Neural crest cell (in vitro differentiated cells): ENCODE measurements at regions not wholly inside any gene's neighbourhood (a gene's known extent, or its start where the extent isn't known, plus 50 kb on each side); places are given as distances from the start of the nearest gene placed in this dataset.

Experiments used
- DNase-seq: peaks from one replicate; pipeline ENCODE4 v3.0.0; 2021; ENCODE audit warnings: low read depth, mixed read lengths, low spot score
- H3K27ac Mint-ChIP-seq: one replicate; pipeline ENCODE4 v1.8.0; 2021; ENCODE audit warnings: mild to moderate bottlenecking, mixed read lengths; ENCODE audit not compliant: unreplicated experiment
- H3K27me3 Mint-ChIP-seq: 2 replicates; pipeline ENCODE4 v1.8.0; 2021; ENCODE audit warnings: low read depth, mild to moderate bottlenecking, mixed read lengths
- H3K36me3 Mint-ChIP-seq: 2 replicates; pipeline ENCODE4 v1.8.0; 2021; ENCODE audit warnings: low read depth, mild to moderate bottlenecking, mixed read lengths
- H3K4me1 Mint-ChIP-seq: 2 replicates; pipeline ENCODE4 v1.8.0; 2021; ENCODE audit warnings: mixed read lengths
- H3K4me3 Mint-ChIP-seq: one replicate; pipeline ENCODE4 v1.8.0; 2021; ENCODE audit warnings: mild to moderate bottlenecking, mixed read lengths
- H3K9me3 Mint-ChIP-seq: 2 replicates; pipeline ENCODE4 v1.8.0; 2021; ENCODE audit warnings: mixed read lengths
- TF ChIP-seq, protein P1 (sequence below): fragments of 200-600 bp; sonication (generic); conservative IDR thresholded peaks from 2 replicates; pipeline ENCODE4 v1.5.0; 2021; ENCODE audit warnings: antibody characterized with exemption, mild to moderate bottlenecking

DNA sequence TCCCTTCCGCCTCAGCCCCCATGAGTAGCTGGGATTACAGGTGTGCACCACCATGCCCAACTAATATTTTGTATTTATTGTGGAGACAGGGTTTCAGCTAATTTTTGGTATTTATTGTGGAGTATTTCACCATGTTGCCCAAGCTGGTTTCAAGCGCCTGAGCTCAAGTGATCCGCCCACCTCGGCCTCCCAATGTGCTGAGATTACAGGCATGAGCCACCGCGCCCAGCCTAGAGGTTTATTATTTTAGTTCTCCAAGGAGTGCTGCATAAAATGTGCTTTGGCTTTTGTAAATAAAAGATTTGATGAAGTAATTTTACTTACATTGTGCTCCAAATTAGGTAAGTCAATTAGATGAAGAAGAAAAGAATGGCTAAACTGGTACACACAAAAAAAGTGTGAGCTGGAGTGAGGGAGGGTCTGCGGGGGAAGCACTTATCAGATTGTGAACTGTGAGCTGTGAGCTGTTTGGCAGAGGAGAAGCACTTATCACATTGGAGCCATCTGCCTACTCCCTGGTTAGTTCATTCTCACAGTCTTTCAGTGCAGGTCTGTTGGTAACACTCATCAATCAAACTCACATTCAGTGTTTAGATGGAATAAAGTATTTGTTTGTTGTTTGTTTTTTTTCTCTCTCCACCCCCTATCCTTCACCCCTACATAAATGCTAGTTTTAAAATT, 398.0 kb downstream of the EPHA7 start:
- Mint-ChIP-seq H3K4me3 (no peak overlapping the region), H3K27ac (peak overlapping the region; percentile 19), H3K4me1 (no peaks in the 10 kb centered on the region), H3K9me3 (peaks cover 8% of the 10 kb centered on the region), H3K27me3 (no peaks in the 10 kb centered on the region), H3K36me3 (no peaks in the 10 kb centered on the region)
- TF ChIP-seq, protein P1, sequence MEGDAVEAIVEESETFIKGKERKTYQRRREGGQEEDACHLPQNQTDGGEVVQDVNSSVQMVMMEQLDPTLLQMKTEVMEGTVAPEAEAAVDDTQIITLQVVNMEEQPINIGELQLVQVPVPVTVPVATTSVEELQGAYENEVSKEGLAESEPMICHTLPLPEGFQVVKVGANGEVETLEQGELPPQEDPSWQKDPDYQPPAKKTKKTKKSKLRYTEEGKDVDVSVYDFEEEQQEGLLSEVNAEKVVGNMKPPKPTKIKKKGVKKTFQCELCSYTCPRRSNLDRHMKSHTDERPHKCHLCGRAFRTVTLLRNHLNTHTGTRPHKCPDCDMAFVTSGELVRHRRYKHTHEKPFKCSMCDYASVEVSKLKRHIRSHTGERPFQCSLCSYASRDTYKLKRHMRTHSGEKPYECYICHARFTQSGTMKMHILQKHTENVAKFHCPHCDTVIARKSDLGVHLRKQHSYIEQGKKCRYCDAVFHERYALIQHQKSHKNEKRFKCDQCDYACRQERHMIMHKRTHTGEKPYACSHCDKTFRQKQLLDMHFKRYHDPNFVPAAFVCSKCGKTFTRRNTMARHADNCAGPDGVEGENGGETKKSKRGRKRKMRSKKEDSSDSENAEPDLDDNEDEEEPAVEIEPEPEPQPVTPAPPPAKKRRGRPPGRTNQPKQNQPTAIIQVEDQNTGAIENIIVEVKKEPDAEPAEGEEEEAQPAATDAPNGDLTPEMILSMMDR: no peak
- no peak for DNase-seq

DNA sequence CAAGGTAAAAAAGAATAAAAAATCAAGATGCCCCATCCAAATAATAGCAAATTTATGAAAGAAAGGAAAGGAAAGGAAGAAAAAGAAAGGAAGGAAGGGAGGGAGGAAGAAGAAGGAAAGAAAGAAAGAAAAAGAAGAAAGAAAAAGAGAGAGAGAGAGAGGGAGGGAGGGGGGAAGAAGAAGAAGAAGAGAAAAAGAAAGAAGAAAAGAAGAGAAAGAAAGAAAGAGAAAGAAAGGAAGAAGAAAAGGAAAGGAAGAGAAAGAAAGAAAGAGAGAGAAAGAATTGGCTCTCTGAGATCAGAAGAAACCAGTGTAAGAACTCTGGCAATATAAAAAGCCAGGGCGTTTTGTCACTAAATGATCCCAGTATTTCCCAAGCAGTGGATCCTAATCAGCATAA, 401.7 kb downstream of the EPHA7 start:
- no peak overlapping the region for H3K4me3 Mint-ChIP-seq
- TF ChIP-seq, protein P1: no peak
- H3K36me3 Mint-ChIP-seq: no peaks in the 10 kb centered on the region
- H3K4me1 Mint-ChIP-seq: no peaks in the 10 kb centered on the region
- H3K27me3 Mint-ChIP-seq: no peaks in the 10 kb centered on the region
- no peak overlapping the region for H3K27ac Mint-ChIP-seq
- peaks cover 4% of the 10 kb centered on the region for H3K9me3 Mint-ChIP-seq
- no peak for DNase-seq

DNA sequence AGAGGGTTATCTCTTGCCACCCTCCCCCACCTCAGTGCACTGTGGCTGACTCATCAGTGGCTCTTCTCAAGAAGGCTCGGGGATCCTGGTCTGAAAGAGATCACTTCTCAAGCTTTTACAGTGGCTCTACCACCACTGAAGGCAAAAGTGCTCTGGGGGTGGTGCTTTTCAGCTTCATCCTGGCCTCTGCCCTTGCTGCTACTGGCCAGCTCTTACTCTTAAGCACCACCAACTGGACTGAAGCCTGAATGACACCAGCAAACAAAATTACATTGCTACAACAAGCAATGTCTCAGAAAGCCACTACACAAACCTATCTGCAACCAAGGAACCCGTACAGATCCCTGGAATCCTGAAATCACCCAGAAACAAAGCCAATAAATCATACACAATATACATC, 402.1 kb downstream of the EPHA7 start:
- Mint-ChIP-seq H3K9me3 (peaks cover 4% of the 10 kb centered on the region), H3K4me1 (no peaks in the 10 kb centered on the region), H3K36me3 (no peaks in the 10 kb centered on the region), H3K27ac (no peak overlapping the region), H3K4me3 (no peak overlapping the region), H3K27me3 (no peaks in the 10 kb centered on the region)
- no peak for DNase-seq
- TF ChIP-seq, protein P1: peak; percentile 22

DNA sequence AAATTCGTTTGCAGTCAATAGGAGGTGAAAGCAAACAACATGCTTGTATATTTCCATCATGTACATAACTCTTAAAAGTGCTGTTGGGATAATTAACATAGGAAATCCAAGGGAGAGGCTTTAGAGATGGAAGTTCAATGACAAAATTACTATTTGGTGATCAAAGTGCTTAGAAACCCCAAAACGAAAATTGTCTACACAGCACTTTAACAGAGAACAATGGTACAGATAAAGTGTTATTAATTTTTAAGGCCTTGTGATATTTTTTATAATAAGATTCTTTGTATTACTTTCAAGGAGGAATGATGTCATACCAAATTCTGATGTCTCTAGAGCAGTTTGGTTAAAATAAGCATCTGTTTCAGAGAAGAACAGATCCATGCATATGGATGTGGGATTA, 406.3 kb downstream of the EPHA7 start:
- DNase-seq: no peak
- Mint-ChIP-seq H3K4me3 (no peak overlapping the region), H3K9me3 (peaks cover 4% of the 10 kb centered on the region), H3K36me3 (no peaks in the 10 kb centered on the region), H3K27ac (no peak overlapping the region), H3K27me3 (no peaks in the 10 kb centered on the region), H3K4me1 (no peaks in the 10 kb centered on the region)
- TF ChIP-seq, protein P1: no peak

DNA sequence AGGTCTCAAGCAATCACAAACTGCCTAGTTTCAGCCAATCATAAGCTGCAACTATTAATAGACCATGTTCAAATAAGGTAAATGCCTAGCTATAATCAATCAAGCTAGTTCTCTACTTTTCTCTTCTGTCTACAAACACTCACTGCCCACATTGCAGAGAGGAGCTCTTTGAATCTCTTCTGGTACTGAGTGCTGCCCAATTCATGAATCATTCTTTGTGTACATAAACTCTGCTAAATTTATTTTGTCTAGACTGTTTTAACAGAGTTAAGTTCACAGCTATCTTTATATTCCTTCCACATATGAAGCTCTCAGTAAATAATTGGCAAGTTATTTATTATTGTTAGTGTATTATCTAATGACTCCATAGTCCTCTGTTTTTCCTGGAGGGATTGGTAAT, 411.0 kb downstream of the EPHA7 start:
- Mint-ChIP-seq H3K4me3 (no peak overlapping the region), H3K27ac (no peak overlapping the region), H3K9me3 (no peaks in the 10 kb centered on the region), H3K27me3 (no peaks in the 10 kb centered on the region), H3K36me3 (no peaks in the 10 kb centered on the region), H3K4me1 (no peaks in the 10 kb centered on the region)
- no peak for DNase-seq
- TF ChIP-seq, protein P1: no peak
